CD14-positive monocyte (primary cell): ENCODE measurements at regions not wholly inside any gene's neighbourhood (a gene's known extent, or its start where the extent isn't known, plus 50 kb on each side); places are given as distances from the start of the nearest gene placed in this dataset.

ENCODE experiments used
- DNase-seq, 3 donors: peaks; one replicate each; pipeline ENCODE4 v3.0.0-alpha.2; 2011 to 2022
- H2AFZ ChIP-seq: 2 replicates; pipeline ENCODE4 v1.6.0; 2012; ENCODE audit warnings: mild to moderate bottlenecking, low read depth, low read length, inconsistent platforms; ENCODE audit not compliant: insufficient read depth, poor library complexity, severe bottlenecking
- H3K27ac ChIP-seq, 2 donors: 1 replicate in 1 of 2; 2 replicates in 1 of 2; pipeline ENCODE4 v1.5.1; 2012 to 2013; ENCODE audit warnings: low read length in 2 of 2, control low read depth in 1 of 2, inconsistent platforms in 1 of 2, low read depth in 1 of 2, mild to moderate bottlenecking in 1 of 2
- H3K27me3 ChIP-seq, 2 donors: one replicate each; pipeline versions ENCODE4 v1.6.0 to v1.6.1; 2011 to 2013; ENCODE audit warnings: low read length in 2 of 2; ENCODE audit not compliant: control insufficient read depth in 2 of 2, insufficient read depth in 2 of 2
- H3K36me3 ChIP-seq, 2 donors: replicated peaks in 1 of 2; 1 replicate in 1 of 2; 2 replicates in 1 of 2; pipeline versions ENCODE4 v1.5.1 to v1.6.1; 2012 to 2013; ENCODE audit warnings: low read length in 2 of 2, control low read depth in 1 of 2, inconsistent platforms in 1 of 2, mild to moderate bottlenecking in 1 of 2; ENCODE audit not compliant: insufficient read depth in 2 of 2, control insufficient read depth in 1 of 2
- H3K4me1 ChIP-seq, 2 donors: 1 replicate in 1 of 2; 2 replicates in 1 of 2; pipeline versions ENCODE4 v1.5.1 to v1.6.1; 2012 to 2013; ENCODE audit warnings: low read length in 2 of 2, control low read depth in 1 of 2, inconsistent platforms in 1 of 2, mild to moderate bottlenecking in 1 of 2, moderate library complexity in 1 of 2; ENCODE audit not compliant: insufficient read depth in 2 of 2, control insufficient read depth in 1 of 2
- H3K4me2 ChIP-seq: replicated peaks from 2 replicates; pipeline ENCODE3; 2012; ENCODE audit warnings: low read length, moderate library complexity, mild to moderate bottlenecking; ENCODE audit not compliant: poor library complexity, severe bottlenecking; ENCODE audit errors: extremely low read depth
- H3K4me3 ChIP-seq, 3 experiments: fragments of 200-600 bp in 1 of 3; sonication (generic) in 1 of 3; replicated peaks in 1 of 3; 1 replicate in 2 of 3; 2 replicates in 1 of 3; pipeline ENCODE4 v1.5.1; 2011 to 2013; ENCODE audit warnings: low read length in 3 of 3, mild to moderate bottlenecking in 3 of 3, control low read depth in 2 of 3, low read depth in 2 of 3, inconsistent platforms in 1 of 3, moderate library complexity in 1 of 3
- H3K79me2 ChIP-seq: 2 replicates; pipeline ENCODE4 v1.6.0; 2012; ENCODE audit warnings: mild to moderate bottlenecking, control low read depth, inconsistent platforms, low read length, moderate library complexity; ENCODE audit not compliant: insufficient read depth
- H3K9ac ChIP-seq: 2 replicates; pipeline ENCODE4 v1.6.0; 2017; ENCODE audit warnings: low read length, mild to moderate bottlenecking; ENCODE audit not compliant: insufficient read depth, poor library complexity, severe bottlenecking
- H3K9me3 ChIP-seq, 2 donors: replicated peaks in 1 of 2; 1 replicate in 1 of 2; 2 replicates in 1 of 2; pipeline versions ENCODE4 v1.5.1 to v1.6.1; 2012 to 2013; ENCODE audit warnings: low read length in 2 of 2, control low read depth in 1 of 2; ENCODE audit not compliant: control insufficient read depth in 1 of 2, insufficient read depth in 1 of 2
- H4K20me1 ChIP-seq: 2 replicates; pipeline ENCODE4 v1.6.0; 2012; ENCODE audit warnings: mild to moderate bottlenecking, low read length, control low read depth, moderate library complexity; ENCODE audit not compliant: insufficient read depth
- H3K27ac Mint-ChIP-seq, 7 donors: one replicate each; pipeline ENCODE4 v1.8.0; 2020; ENCODE audit warnings: mild to moderate bottlenecking in 7 of 7, mixed read lengths in 7 of 7, moderate library complexity in 6 of 7, inconsistent platforms in 2 of 7
- H3K27me3 Mint-ChIP-seq, 3 donors: one replicate each; pipeline ENCODE4 v1.8.0; 2021 to 2022; ENCODE audit warnings: low read depth in 3 of 3, mild to moderate bottlenecking in 3 of 3, mixed read lengths in 3 of 3, moderate library complexity in 3 of 3, inconsistent platforms in 1 of 3
- H3K36me3 Mint-ChIP-seq, 2 donors: one replicate each; pipeline ENCODE4 v1.8.0; 2020; ENCODE audit warnings: mixed read lengths in 2 of 2, inconsistent platforms in 1 of 2, mild to moderate bottlenecking in 1 of 2
- H3K4me1 Mint-ChIP-seq: one replicate; pipeline ENCODE4 v1.8.0; 2020; ENCODE audit warnings: mild to moderate bottlenecking, mixed read lengths
- H3K4me3 Mint-ChIP-seq, 2 donors: one replicate each; pipeline ENCODE4 v1.8.0; 2020; ENCODE audit warnings: mild to moderate bottlenecking in 2 of 2, mixed read lengths in 2 of 2, moderate library complexity in 1 of 2
- H3K9me3 Mint-ChIP-seq, 7 donors: one replicate each; pipeline ENCODE4 v1.8.0; 2020 to 2022; ENCODE audit warnings: mixed read lengths in 7 of 7, mild to moderate bottlenecking in 6 of 7, moderate library complexity in 6 of 7, inconsistent platforms in 2 of 7
- CTCF ChIP-seq: fragments of 200-600 bp; IDR thresholded peaks from one replicate; pipeline ENCODE4 v1.8.0; 2022; ENCODE audit warnings: antibody characterized with exemption, mild to moderate bottlenecking
- WGBS: methylation state at CpG from one replicate; pipeline ENCODE4 v1.1.5; 2013; ENCODE audit warnings: missing lambda C conversion rate; ENCODE audit not compliant: insufficient coverage; 5-methylcytosine and 5-hydroxymethylcytosine counted together
- intact Hi-C, 2 donors: fragments of 100-400 bp; cut with micrococcal nuclease; formaldehyde crosslinking; loops; one replicate each; pipeline versions ENCODE4 v1.15.0 to v1.15.1; 2023

- Histone ChIP-seq H3K36me3 (no peaks in the 10 kb centered on the region), H3K9ac (no peak overlapping the region), H3K4me1 (no peaks in the 10 kb centered on the region), H3K79me2 (no peaks in the 10 kb centered on the region), H3K27ac (no peak overlapping the region), H3K27me3 (peaks cover 0 to 2% of the 10 kb centered on the region in 2 donors), H2AFZ (no peak overlapping the region), H3K9me3 (no peaks in the 10 kb centered on the region), H4K20me1 (no peaks in the 10 kb centered on the region), H3K4me2 (no peak overlapping the region), H3K4me3 (no peak overlapping the region)
- peaks cover 0 to 3% (median 0%) of the 10 kb centered on the region in 7 donors for H3K9me3 Mint-ChIP-seq
- TF ChIP-seq CTCF, result no peak
- H3K36me3 Mint-ChIP-seq, result no peaks in the 10 kb centered on the region
- H3K4me3 Mint-ChIP-seq, result no peak overlapping the region
- DNase-seq, result no peak
- H3K4me1 Mint-ChIP-seq, result no peaks in the 10 kb centered on the region
- intact Hi-C loops, result no loop called here
- peaks cover 4 to 6% (median 5%) of the 10 kb centered on the region in 3 donors for H3K27me3 Mint-ChIP-seq
- WGBS, result 100% methylated on average over 1 of the region's 3 CpGs
- H3K27ac Mint-ChIP-seq, result no peak overlapping the region
These were observed 182.9 kb downstream of the MCHR2 start for GRCh38 chr6:99810942-99811620.

GRCh38 chr6:99811636-99812035 lies 182.4 kb downstream of the MCHR2 start:
- Histone ChIP-seq H3K79me2 (no peaks in the 10 kb centered on the region), H3K4me2 (no peak overlapping the region), H4K20me1 (no peaks in the 10 kb centered on the region), H3K36me3 (no peaks in the 10 kb centered on the region), H3K4me1 (no peaks in the 10 kb centered on the region), H3K27ac (no peak overlapping the region), H3K9me3 (no peaks in the 10 kb centered on the region), H3K9ac (no peak overlapping the region), H2AFZ (no peak overlapping the region), H3K4me3 (no peak overlapping the region), H3K27me3 (no peaks in the 10 kb centered on the region)
- H3K4me1 Mint-ChIP-seq, result no peaks in the 10 kb centered on the region
- WGBS, result no CpG with 5 or more reads among the region's 1 CpG
- intact Hi-C loops, result no loop called here
- no peak overlapping the region for H3K27ac Mint-ChIP-seq
- H3K9me3 Mint-ChIP-seq, result peaks cover 0 to 4% (median 0%) of the 10 kb centered on the region in 7 donors
- H3K4me3 Mint-ChIP-seq, result no peak overlapping the region
- peaks cover 4 to 6% (median 5%) of the 10 kb centered on the region in 3 donors for H3K27me3 Mint-ChIP-seq
- TF ChIP-seq CTCF, result no peak
- no peaks in the 10 kb centered on the region for H3K36me3 Mint-ChIP-seq
- no peak for DNase-seq
